H7 (cell line): ENCODE measurements at regions not wholly inside any gene's neighbourhood (a gene's known extent, or its start where the extent isn't known, plus 50 kb on each side); places are given as distances from the start of the nearest gene placed in this dataset.

Experiments
- DNase-seq: peaks from one replicate; pipeline ENCODE4 v3.0.0; 2012
- H3K27me3 ChIP-seq: 2 replicates; pipeline ENCODE4 v1.6.0; 2011; ENCODE audit warnings: mild to moderate bottlenecking, low read length; ENCODE audit not compliant: control insufficient read depth, insufficient read depth
- H3K36me3 ChIP-seq: replicated peaks from 2 replicates; pipeline ENCODE4 v1.5.1; 2011; ENCODE audit warnings: low read length; ENCODE audit not compliant: control insufficient read depth, insufficient read depth
- H3K4me3 ChIP-seq: 2 replicates; pipeline ENCODE4 v1.5.1; 2011; ENCODE audit warnings: low read depth, mild to moderate bottlenecking, control low read depth, low read length, moderate library complexity; ENCODE audit not compliant: insufficient read depth

GRCh38 chr1:194730304-194730703 lies 1543.9 kb upstream of the B3GALT2 start:
- no peak for DNase-seq
- no peaks in the 10 kb centered on the region for H3K36me3 ChIP-seq
- H3K27me3 ChIP-seq: no peaks in the 10 kb centered on the region
- H3K4me3 ChIP-seq: no peak overlapping the region

DNA sequence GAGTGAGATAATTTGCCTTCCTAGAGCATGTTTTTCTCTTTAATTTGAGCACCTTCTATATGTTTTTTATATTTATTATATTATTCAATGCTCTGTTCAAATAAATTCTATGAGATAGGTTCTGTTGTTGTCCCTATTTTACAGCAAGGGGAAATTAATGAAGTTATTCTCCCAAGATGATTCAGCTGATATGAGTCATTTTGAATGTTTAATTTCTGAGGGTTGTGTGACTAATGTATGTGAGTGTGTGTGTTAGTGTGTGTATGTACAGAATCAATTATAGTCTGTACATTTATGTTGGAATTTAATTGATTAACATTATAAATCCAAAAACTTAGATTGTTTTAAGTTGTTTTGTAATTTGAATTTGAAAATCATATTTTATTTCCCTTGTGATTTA lies 1536.7 kb upstream of the B3GALT2 start:
- no peaks in the 10 kb centered on the region for H3K36me3 ChIP-seq
- DNase-seq: no peak
- no peaks in the 10 kb centered on the region for H3K27me3 ChIP-seq
- no peak overlapping the region for H3K4me3 ChIP-seq

DNA sequence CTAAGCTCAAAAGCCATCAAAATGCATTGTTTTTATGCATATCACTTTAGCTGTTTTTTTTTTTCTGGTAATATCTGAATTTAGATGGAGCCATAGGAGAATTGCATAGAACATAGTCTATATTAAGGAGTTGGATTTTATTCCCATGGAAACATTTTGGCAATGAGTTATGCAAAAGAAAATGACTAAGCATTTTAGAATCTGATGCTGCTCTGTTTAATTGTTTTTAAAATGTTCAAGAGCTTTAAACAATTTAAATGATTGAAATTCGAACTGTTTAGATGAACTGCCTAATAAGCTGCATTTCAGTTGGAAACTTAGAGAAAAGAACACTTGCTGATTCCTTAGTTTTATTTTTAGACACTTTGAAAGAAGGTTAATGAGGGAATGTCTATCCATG lies 1531.5 kb upstream of the B3GALT2 start:
- no peak overlapping the region for H3K4me3 ChIP-seq
- H3K36me3 ChIP-seq: no peaks in the 10 kb centered on the region
- DNase-seq: no peak

GRCh38 chr1:194717334-194717733 lies 1530.9 kb upstream of the B3GALT2 start:
- no peaks in the 10 kb centered on the region for H3K36me3 ChIP-seq
- no peak for DNase-seq
- no peaks in the 10 kb centered on the region for H3K27me3 ChIP-seq
- H3K4me3 ChIP-seq: no peak overlapping the region

More for the DNA sequence above, 1531.5 kb upstream of the B3GALT2 start:
- no peaks in the 10 kb centered on the region for H3K27me3 ChIP-seq

GRCh38 chr1:194710671-194711070 lies 1524.3 kb upstream of the B3GALT2 start:
- Histone ChIP-seq H3K4me3 (no peak overlapping the region), H3K27me3 (no peaks in the 10 kb centered on the region), H3K36me3 (no peaks in the 10 kb centered on the region)
- DNase-seq: no peak

- Histone ChIP-seq H3K27me3 (no peaks in the 10 kb centered on the region), H3K36me3 (no peaks in the 10 kb centered on the region), H3K4me3 (no peak overlapping the region)
- DNase-seq: no peak
These were observed 1523.0 kb upstream of the B3GALT2 start for GRCh38 chr1:194709439-194709838.

GRCh38 chr1:194707074-194707473 lies 1520.7 kb upstream of the B3GALT2 start:
- no peak overlapping the region for H3K4me3 ChIP-seq
- DNase-seq: no peak
- no peaks in the 10 kb centered on the region for H3K36me3 ChIP-seq
- no peaks in the 10 kb centered on the region for H3K27me3 ChIP-seq

DNA sequence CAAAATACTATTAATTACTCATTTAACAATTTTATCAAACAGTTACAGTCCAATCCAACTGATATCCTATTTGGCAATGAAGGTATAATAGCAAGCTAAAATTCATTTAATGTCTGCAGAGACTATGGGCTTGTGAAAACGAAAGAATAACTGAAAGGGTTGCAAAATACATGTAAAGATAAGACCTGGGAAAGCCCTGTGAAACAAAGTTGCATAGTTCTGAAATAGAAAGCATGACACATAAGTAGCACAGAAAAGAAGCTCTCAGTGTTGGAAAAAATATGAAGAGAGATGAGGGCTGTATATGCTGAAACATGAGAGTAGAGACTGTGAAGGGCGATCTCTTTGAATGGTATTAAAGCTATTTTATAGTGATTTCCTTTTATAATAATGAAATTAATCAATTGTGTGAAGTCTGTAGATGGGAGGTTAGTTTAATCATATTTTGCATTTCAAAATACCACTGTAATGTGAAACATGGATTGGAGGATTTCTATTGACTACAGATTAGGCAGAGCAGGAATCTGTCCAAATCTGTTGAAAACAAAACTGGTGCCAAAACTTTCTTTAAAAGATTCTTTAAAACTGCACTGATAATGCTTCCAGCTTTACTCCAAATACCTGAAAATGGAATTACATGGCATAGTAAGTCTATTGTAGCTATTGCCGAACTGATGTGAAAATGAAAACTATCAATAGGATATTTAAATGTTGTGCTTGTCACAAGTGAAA lies 1518.9 kb upstream of the B3GALT2 start:
- Histone ChIP-seq H3K4me3 (no peak overlapping the region), H3K27me3 (no peaks in the 10 kb centered on the region), H3K36me3 (no peaks in the 10 kb centered on the region)
- DNase-seq: no peak

DNA sequence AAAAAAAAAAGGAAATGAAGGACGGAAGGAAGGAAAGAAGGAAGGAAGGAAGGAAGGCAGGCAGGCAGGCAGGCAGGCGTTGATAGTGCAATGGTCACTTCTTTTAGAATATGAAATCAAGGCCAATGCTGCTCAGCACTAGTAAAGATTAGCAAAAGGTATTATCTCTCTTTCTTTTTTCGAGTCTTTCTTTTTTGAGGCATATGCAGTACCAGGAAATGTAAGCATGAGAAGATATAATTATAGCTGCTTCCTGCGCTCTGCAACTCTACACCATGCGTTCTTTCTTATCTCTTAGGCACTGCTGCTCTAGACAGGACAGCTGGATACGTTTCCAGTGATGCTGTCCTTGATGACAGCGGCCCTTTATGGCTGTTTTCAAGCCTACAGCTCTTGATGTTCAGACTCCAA lies 1512.5 kb upstream of the B3GALT2 start:
- H3K36me3 ChIP-seq: no peaks in the 10 kb centered on the region
- no peak overlapping the region for H3K4me3 ChIP-seq
- H3K27me3 ChIP-seq: no peaks in the 10 kb centered on the region
- no peak for DNase-seq

DNA sequence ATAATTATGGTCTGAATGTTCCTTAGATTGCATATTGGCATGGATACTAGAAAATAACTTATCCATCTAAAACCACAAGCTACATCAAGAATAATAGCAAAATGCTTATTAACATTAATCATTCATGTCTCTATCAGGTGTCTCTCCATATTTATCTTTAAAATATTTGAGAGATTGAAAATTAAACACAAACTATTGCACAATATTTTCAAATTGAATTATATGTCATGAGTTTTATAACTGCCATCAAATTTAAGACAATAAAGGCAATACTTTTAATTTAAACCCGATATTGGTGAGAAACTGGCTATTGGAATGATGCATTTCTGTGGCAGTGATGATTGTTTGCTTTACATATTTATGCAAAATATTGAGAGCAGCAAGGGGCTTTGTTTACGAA lies 1506.8 kb upstream of the B3GALT2 start:
- Histone ChIP-seq H3K4me3 (no peak overlapping the region), H3K36me3 (no peaks in the 10 kb centered on the region), H3K27me3 (no peaks in the 10 kb centered on the region)
- DNase-seq: no peak

DNA sequence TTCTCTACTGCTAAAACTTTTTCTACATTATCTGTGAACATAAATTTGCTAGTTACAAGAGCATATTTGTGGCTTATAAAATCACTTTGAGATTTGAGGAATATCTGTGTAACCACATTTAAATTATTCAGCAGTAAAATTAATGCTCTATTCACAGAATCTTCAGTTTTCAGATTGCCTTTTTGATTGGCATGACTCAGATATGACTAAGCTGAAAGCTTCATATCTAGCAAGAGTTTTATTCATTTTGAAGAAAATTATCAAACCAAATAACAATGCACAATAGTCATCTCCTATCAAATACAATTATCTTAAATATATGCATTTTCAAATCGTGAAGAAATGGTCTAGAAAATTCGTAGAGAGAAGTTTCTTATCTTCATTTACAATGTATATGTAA lies 1498.2 kb upstream of the B3GALT2 start:
- Histone ChIP-seq H3K4me3 (no peak overlapping the region), H3K36me3 (no peaks in the 10 kb centered on the region), H3K27me3 (no peaks in the 10 kb centered on the region)
- DNase-seq: no peak

DNA sequence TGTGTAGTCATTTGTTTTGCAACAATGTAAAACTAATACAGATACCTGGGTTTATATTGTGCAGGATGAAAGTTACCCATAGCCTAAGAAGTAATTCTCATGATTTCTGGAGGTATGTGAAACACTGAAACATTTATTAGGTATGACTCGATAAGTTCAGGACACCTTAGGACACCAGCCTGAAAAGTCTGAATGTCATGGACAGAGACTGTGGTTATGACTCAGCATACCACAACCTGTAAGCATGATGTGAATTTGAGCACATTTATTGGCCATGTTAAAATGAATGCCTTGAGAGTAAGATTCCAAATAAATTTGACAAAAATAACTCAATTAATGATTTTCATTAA lies 1471.7 kb upstream of the B3GALT2 start:
- no peak overlapping the region for H3K4me3 ChIP-seq
- H3K27me3 ChIP-seq: no peaks in the 10 kb centered on the region
- H3K36me3 ChIP-seq: no peaks in the 10 kb centered on the region
- no peak for DNase-seq

- no peaks in the 10 kb centered on the region for H3K27me3 ChIP-seq
- no peak for DNase-seq
These were observed 1468.5 kb upstream of the B3GALT2 start for GRCh38 chr1:194654956-194655355.

DNA sequence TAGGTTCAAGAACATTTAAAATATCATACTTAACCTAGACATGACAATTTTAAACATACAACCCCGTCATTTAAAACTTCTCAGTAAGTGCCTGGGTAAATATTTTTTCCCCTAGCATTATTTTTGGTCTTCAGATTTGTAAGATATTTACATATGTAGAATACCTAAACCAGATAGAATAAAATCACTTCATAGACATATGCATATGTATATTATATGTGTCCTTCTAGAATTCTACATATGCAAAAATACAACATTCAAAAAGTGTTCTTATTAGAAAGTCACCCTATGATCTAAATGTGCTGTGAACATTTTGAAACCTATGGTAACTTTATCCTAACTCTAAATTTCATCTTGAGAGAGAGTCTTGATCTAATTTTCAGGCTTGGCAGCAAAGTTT lies 1467.0 kb upstream of the B3GALT2 start:
- Histone ChIP-seq H3K27me3 (no peaks in the 10 kb centered on the region), H3K4me3 (no peak overlapping the region), H3K36me3 (no peaks in the 10 kb centered on the region)
- DNase-seq: no peak

More at GRCh38 chr1:194654956-194655355, 1468.5 kb upstream of the B3GALT2 start:
- H3K4me3 ChIP-seq: no peak overlapping the region
- no peaks in the 10 kb centered on the region for H3K36me3 ChIP-seq

- H3K27me3 ChIP-seq: no peaks in the 10 kb centered on the region
- H3K4me3 ChIP-seq: no peak overlapping the region
- DNase-seq: no peak
- H3K36me3 ChIP-seq: no peaks in the 10 kb centered on the region
These were observed 1460.7 kb upstream of the B3GALT2 start for GRCh38 chr1:194647118-194647517.

- Histone ChIP-seq H3K4me3 (no peak overlapping the region), H3K36me3 (no peaks in the 10 kb centered on the region), H3K27me3 (no peaks in the 10 kb centered on the region)
- no peak for DNase-seq
These were observed 1458.1 kb upstream of the B3GALT2 start for GRCh38 chr1:194644528-194644927.
